SK-N-SH (cell line): ENCODE measurements at regions not wholly inside any gene's neighbourhood (a gene's known extent, or its start where the extent isn't known, plus 50 kb on each side); places are given as distances from the start of the nearest gene placed in this dataset.

Experiments used
- CTCF ChIA-PET: fragments of 300-600, 350-600 bp; formaldehyde crosslinking; extraction: SDS; loops from one replicate; lab custom pipeline; 2021; lab: Yijun Ruan, JAX
- POLR2A ChIA-PET: fragments of 350-600 bp; sonication (Branson Sonifier 250); formaldehyde crosslinking; extraction: SDS; loops from one replicate; lab custom pipeline; 2020; ENCODE audit warnings: antibody characterized with exemption, inconsistent platforms; lab: Yijun Ruan, JAX
- DNase-seq: peaks from one replicate; pipeline ENCODE4 v3.0.0; 2012
- H2AFZ ChIP-seq: fragments of 200-600 bp; sonication (generic); 2 replicates; pipeline ENCODE4 v1.8.1; 2016; ENCODE audit warnings: antibody characterized with exemption, mild to moderate bottlenecking, low read depth
- H3F3A ChIP-seq: fragments of 200-600 bp; sonication (generic); replicated peaks from 2 replicates; pipeline ENCODE3; 2016; ENCODE audit warnings: antibody characterized with exemption, mild to moderate bottlenecking; ENCODE audit not compliant: insufficient read depth
- H3K27ac ChIP-seq, 2 experiments: fragments of 200-500 bp in 1 of 2; fragments of 200-600 bp in 1 of 2; sonication (Bioruptor generic) in 1 of 2; sonication (generic), shearing (Covaris generic) in 1 of 2; 2 replicates each; pipeline versions ENCODE4 v1.5.1 to v1.6.1; 2014 to 2016; ENCODE audit warnings: low read depth in 2 of 2, inconsistent platforms in 1 of 2, low read length in 1 of 2, mild to moderate bottlenecking in 1 of 2, mixed read lengths in 1 of 2
- H3K27me3 ChIP-seq: fragments of 200-600 bp; sonication (generic), shearing (Covaris generic); 2 replicates; pipeline ENCODE4 v1.6.1; 2016; ENCODE audit warnings: mixed run types; ENCODE audit not compliant: insufficient read depth
- H3K36me3 ChIP-seq, 2 experiments: fragments of 200-500 bp in 1 of 2; fragments of 200-600 bp in 1 of 2; sonication (Bioruptor generic) in 1 of 2; sonication (generic) in 1 of 2; replicated peaks in 1 of 2; 2 replicates each; pipeline versions ENCODE3 to v1.5.1; 2014 to 2016; ENCODE audit warnings: low read length in 1 of 2, mild to moderate bottlenecking in 1 of 2; ENCODE audit not compliant: insufficient read depth in 2 of 2, control insufficient read depth in 1 of 2
- H3K4me1 ChIP-seq, 2 experiments: fragments of 200-500 bp in 1 of 2; fragments of 200-600 bp in 1 of 2; sonication (Bioruptor generic) in 1 of 2; sonication (generic), shearing (Covaris generic) in 1 of 2; 2 replicates each; pipeline versions ENCODE4 v1.5.1 to v1.6.1; 2014 to 2016; ENCODE audit warnings: low read depth in 1 of 2, low read length in 1 of 2, mixed run types in 1 of 2; ENCODE audit not compliant: insufficient read depth in 2 of 2, control insufficient read depth in 1 of 2
- H3K4me2 ChIP-seq: fragments of 200-600 bp; sonication (generic), shearing (Covaris generic); 2 replicates; pipeline ENCODE4 v1.6.1; 2017; ENCODE audit warnings: mixed run types
- H3K4me3 ChIP-seq, 2 experiments: fragments of 200-500 bp in 1 of 2; fragments of 200-600 bp in 1 of 2; sonication (Bioruptor generic) in 1 of 2; sonication (generic), shearing (Covaris generic) in 1 of 2; 2 replicates each; pipeline versions ENCODE4 v1.5.1 to v1.8.1; 2014 to 2016; ENCODE audit warnings: low read depth in 2 of 2, inconsistent platforms in 1 of 2, low read length in 1 of 2, mild to moderate bottlenecking in 1 of 2, mixed read lengths in 1 of 2, moderate library complexity in 1 of 2
- H3K79me2 ChIP-seq: fragments of 200-600 bp; sonication (generic); 2 replicates; pipeline ENCODE4 v1.8.1; 2017; ENCODE audit warnings: mild to moderate bottlenecking; ENCODE audit not compliant: insufficient read depth
- H3K9ac ChIP-seq: fragments of 200-600 bp; sonication (generic); 2 replicates; pipeline ENCODE4 v1.6.1; 2017; ENCODE audit warnings: mixed run types
- H3K9me2 ChIP-seq: fragments of 200-600 bp; sonication (generic); 2 replicates; pipeline ENCODE4 v1.6.1; 2017; ENCODE audit warnings: mixed run types
- H3K9me3 ChIP-seq: fragments of 200-600 bp; sonication (generic); 2 replicates; pipeline ENCODE4 v1.6.1; 2017; ENCODE audit warnings: mixed run types, mild to moderate bottlenecking, moderate library complexity
- H4K20me1 ChIP-seq: fragments of 200-600 bp; sonication (generic); 2 replicates; pipeline ENCODE4 v1.6.1; 2017; ENCODE audit warnings: mild to moderate bottlenecking, mixed run types; ENCODE audit not compliant: insufficient read depth
- CHD2 ChIP-seq: fragments of 150-350 bp; IDR thresholded peaks from 2 replicates; pipeline ENCODE4 v1.6.1; 2018; ENCODE audit warnings: low read length; ENCODE audit not compliant: partially characterized antibody
- CTCF ChIP-seq: fragments of 200-600 bp; sonication (generic); IDR thresholded peaks from 2 replicates; pipeline ENCODE4 v1.6.1; 2017; ENCODE audit warnings: antibody characterized with exemption, mild to moderate bottlenecking, moderate library complexity
- EP300 ChIP-seq, 2 experiments: IDR thresholded peaks; 2 replicates each; pipeline versions ENCODE4 v1.4.0 to v1.6.1; 2012; ENCODE audit warnings: borderline replicate concordance in 1 of 2, low read depth in 1 of 2, low read length in 1 of 2
- EZH2phosphoT487 ChIP-seq: fragments of 200-600 bp; sonication (generic); IDR thresholded peaks from 2 replicates; pipeline ENCODE4 v1.6.1; 2017; ENCODE audit warnings: low read depth, mixed run types, mild to moderate bottlenecking, antibody characterized with exemption, moderate library complexity, borderline replicate concordance
- FOSL2 ChIP-seq: IDR thresholded peaks from 2 replicates; pipeline ENCODE4 v1.4.0; 2012; ENCODE audit warnings: low read depth, mild to moderate bottlenecking, moderate library complexity, borderline replicate concordance
- FOXM1 ChIP-seq: IDR thresholded peaks from 2 replicates; pipeline ENCODE4 v1.4.0; 2012; ENCODE audit warnings: low read depth, mild to moderate bottlenecking
- GATA2 ChIP-seq: sonication (generic); formaldehyde crosslinking; IDR thresholded peaks from 2 replicates; pipeline ENCODE4 v1.5.0; 2020; ENCODE audit warnings: mild to moderate bottlenecking, missing genetic modification reagents
- NRF1 ChIP-seq: IDR thresholded peaks from 2 replicates; pipeline ENCODE4 v1.6.1; 2012; ENCODE audit warnings: low read depth, mild to moderate bottlenecking, low read length
- PBX3 ChIP-seq: IDR thresholded peaks from 2 replicates; pipeline ENCODE4; 2012
- POLR2AphosphoS5 ChIP-seq: IDR thresholded peaks from 2 replicates; pipeline ENCODE4 v1.6.1; 2012; ENCODE audit warnings: low read depth, low read length
- RCOR1 ChIP-seq: fragments of 150-350 bp; IDR thresholded peaks from 2 replicates; pipeline ENCODE4 v1.6.1; 2017; ENCODE audit warnings: antibody characterized with exemption, low read length
- REST ChIP-seq: IDR thresholded peaks from 2 replicates; pipeline ENCODE4 v1.6.1; 2012; ENCODE audit warnings: mild to moderate bottlenecking, low read depth, low read length, moderate library complexity
- RFX5 ChIP-seq: IDR thresholded peaks from 2 replicates; pipeline ENCODE4 v1.6.1; 2012; ENCODE audit warnings: mild to moderate bottlenecking, improper control_type of control experiment, low read length
- RXRA ChIP-seq: IDR thresholded peaks from 2 replicates; pipeline ENCODE4 v1.4.0; 2012; ENCODE audit warnings: low read depth, mild to moderate bottlenecking, borderline replicate concordance
- TAF1 ChIP-seq: IDR thresholded peaks from 2 replicates; pipeline ENCODE4 v1.6.1; 2012; ENCODE audit warnings: low read depth, mild to moderate bottlenecking, low read length, moderate library complexity, borderline replicate concordance
- TEAD4 ChIP-seq: IDR thresholded peaks from 2 replicates; pipeline ENCODE4 v1.4.0; 2012; ENCODE audit warnings: mild to moderate bottlenecking, borderline replicate concordance; ENCODE audit not compliant: insufficient read depth
- USF1 ChIP-seq: IDR thresholded peaks from 2 replicates; pipeline ENCODE4 v1.4.0; 2012; ENCODE audit warnings: low read depth, borderline replicate concordance
- USF2 ChIP-seq: fragments of 150-350 bp; IDR thresholded peaks from 2 replicates; pipeline ENCODE4 v1.6.1; 2017; ENCODE audit warnings: antibody characterized with exemption, low read length, low read depth, borderline replicate concordance
- YY1 ChIP-seq: IDR thresholded peaks from 2 replicates; pipeline ENCODE4 v1.4.0; 2012; ENCODE audit warnings: low read depth, mild to moderate bottlenecking
- WGBS: methylation state at CpG from one replicate; pipeline ENCODE4 v1.1.6; 2017; ENCODE audit warnings: low lambda C conversion rate; 5-methylcytosine and 5-hydroxymethylcytosine counted together

GRCh38 chr6:165777680-165778079 is 114.6 kb upstream of the PDE10A start (continued):
- TF ChIP-seq REST (no peak), FOSL2 (no peak), TEAD4 (no peak), NRF1 (no peak), USF1 (no peak), PBX3 (no peak)

GRCh38 chr6:165776691-165777090 is 113.7 kb upstream of the PDE10A start:
- Histone ChIP-seq H3K9me3 (peaks cover 6% of the 10 kb centered on the region; the same call in 1 of the 2 replicates), H2AFZ (no peak overlapping the region), H4K20me1 (no peaks in the 10 kb centered on the region), H3K9ac (no peak overlapping the region)
- WGBS = 45% methylated on average over 5 of the region's 5 CpGs
- no peak for DNase-seq
- TF ChIP-seq EP300 (IDR thresholded peaks at IDR 0.05; ENCODE audit: borderline replicate concordance in 1 of 2, low read depth in 1 of 2, low read length in 1 of 2) = no peak
- TF ChIP-seq YY1 = no peak
- no peak for TF ChIP-seq RXRA
- TF ChIP-seq TAF1 = no peak
- no peak for TF ChIP-seq GATA2 (CRISPR knock-in tag)
- TF ChIP-seq RFX5 = no peak
- no peak for TF ChIP-seq CTCF
- TF ChIP-seq EZH2phosphoT487 = no peak
- TF ChIP-seq RCOR1 = no peak
- no peak for TF ChIP-seq USF2
- TF ChIP-seq POLR2AphosphoS5 = no peak
- no peak for TF ChIP-seq CHD2
- no peak for TF ChIP-seq TEAD4
- no peak for TF ChIP-seq FOXM1
- TF ChIP-seq PBX3 = no peak
- TF ChIP-seq, all 33 proteins: peak for 0
- no peaks in the 10 kb centered on the region for H3K36me3 ChIP-seq
- no peaks in the 10 kb centered on the region for H3K79me2 ChIP-seq
- H3K4me1 ChIP-seq = peaks cover 0 to 2% of the 10 kb centered on the region in 2 experiments; a peak in 2 of 4 replicates
- no peaks in the 10 kb centered on the region for H3K9me2 ChIP-seq
- no peaks in the 10 kb centered on the region for H3F3A ChIP-seq
- no peaks in the 10 kb centered on the region; the same call in 1 of the 2 replicates for H3K27me3 ChIP-seq
- ChIA-PET POLR2A (no interaction called here), CTCF (no interaction called here)
- H3K4me3 ChIP-seq = no peak overlapping the region
- no peak overlapping the region for H3K27ac ChIP-seq
- H3K4me2 ChIP-seq = no peak overlapping the region
